Coronary artery (tissue), 2 donors: ENCODE measurements at regions not wholly inside any gene's neighbourhood (a gene's known extent, or its start where the extent isn't known, plus 50 kb on each side); places are given as distances from the start of the nearest gene placed in this dataset.

Experiments used
- DNase-seq: peaks from one replicate; pipeline ENCODE4 v3.0.0-alpha.2; 2017; ENCODE audit warnings: low spot score
- H3K27ac ChIP-seq, 2 donors: fragments of 200-600 bp; sonication (generic); one replicate each; pipeline ENCODE4 v1.5.1; 2016 to 2019
- H3K4me3 ChIP-seq: fragments of 200-600 bp; sonication (generic); 2 replicates; pipeline ENCODE4 v1.5.1; 2016; ENCODE audit warnings: mild to moderate bottlenecking, moderate library complexity
- CTCF ChIP-seq: fragments of 200-600 bp; sonication (generic); IDR thresholded peaks from one replicate; pipeline ENCODE4 v1.5.1; 2019; ENCODE audit warnings: antibody characterized with exemption

DNA sequence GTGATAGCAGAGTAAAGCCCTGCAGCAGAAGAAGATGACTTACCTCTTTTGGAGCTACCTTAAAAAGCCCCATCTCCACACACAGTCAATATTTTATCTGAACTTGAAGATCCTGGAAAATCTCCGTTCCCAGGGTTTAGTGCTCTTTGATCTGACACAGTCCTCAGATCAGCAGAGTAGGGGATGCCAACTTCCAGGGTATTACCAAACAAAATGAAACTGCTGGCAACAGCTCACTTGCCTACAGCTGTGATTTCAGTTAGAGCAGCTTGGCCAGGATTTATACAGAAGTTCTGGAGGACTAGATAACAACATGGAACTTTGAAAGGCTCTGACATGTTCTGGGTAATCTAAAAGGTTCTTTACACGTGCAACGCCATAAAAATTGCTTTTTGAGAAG, 1537.8 kb upstream of the ACO1 start:
- DNase-seq, result no peak
- Histone ChIP-seq H3K4me3 (no peak overlapping the region), H3K27ac (no peak overlapping the region)
- TF ChIP-seq CTCF, result no peak

GRCh38 chr9:30851600-30851999, 1532.8 kb upstream of the ACO1 start:
- no peak for DNase-seq
- no peak for TF ChIP-seq CTCF
- H3K4me3 ChIP-seq, result no peak overlapping the region
- H3K27ac ChIP-seq, result no peak overlapping the region

- no peak for TF ChIP-seq CTCF
- H3K27ac ChIP-seq, result no peak overlapping the region
- no peak overlapping the region for H3K4me3 ChIP-seq
- DNase-seq, result no peak
Measured at GRCh38 chr9:30900706-30901105, 1483.7 kb upstream of the ACO1 start.

- no peak for TF ChIP-seq CTCF
- Histone ChIP-seq H3K4me3 (no peak overlapping the region), H3K27ac (no peak overlapping the region)
- DNase-seq, result no peak
Measured at GRCh38 chr9:30913331-30913730, 1471.1 kb upstream of the ACO1 start.

DNA sequence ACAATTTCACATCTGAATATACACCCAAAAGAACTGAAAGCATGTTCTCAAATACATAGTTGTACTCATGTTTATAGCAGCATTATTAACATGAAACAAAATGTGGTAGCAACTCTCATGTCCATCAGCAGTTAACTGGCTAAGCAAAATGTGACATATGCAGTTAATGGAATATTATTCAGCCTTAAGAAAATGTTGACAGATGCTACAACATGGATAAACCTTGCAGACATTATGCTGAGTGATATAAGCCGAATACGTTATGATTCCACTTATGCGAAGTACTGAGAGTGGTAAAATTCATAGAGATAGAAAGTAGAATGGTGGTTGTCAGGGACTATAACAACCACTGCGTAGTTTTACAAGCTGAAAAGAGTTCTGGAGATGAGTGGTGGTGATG, 1469.0 kb upstream of the ACO1 start:
- no peak for TF ChIP-seq CTCF
- DNase-seq, result no peak
- no peak overlapping the region for H3K27ac ChIP-seq
- H3K4me3 ChIP-seq, result no peak overlapping the region

DNA sequence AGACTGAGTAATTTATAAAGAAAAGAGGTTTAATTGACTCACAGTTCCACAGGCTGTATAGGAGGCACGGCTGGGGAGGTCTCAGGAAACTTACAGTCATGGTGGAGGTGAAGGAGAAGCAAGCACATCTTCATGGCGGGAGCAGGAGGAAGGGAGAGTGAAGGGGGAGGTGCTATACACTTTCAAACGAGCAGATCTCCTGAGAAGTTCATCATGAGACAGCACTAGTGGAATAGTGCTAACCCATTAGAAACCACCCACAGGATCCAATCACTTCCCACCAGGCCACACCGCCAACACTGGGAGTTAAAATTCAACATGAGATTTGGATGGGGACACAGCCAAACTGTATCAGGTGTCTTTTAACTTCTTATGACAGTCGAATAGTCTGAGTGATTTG, 1459.3 kb upstream of the ACO1 start:
- no peak overlapping the region for H3K4me3 ChIP-seq
- H3K27ac ChIP-seq, result no peak overlapping the region
- DNase-seq, result no peak
- TF ChIP-seq CTCF, result no peak

- DNase-seq, result no peak
- TF ChIP-seq CTCF, result no peak
- Histone ChIP-seq H3K27ac (no peak overlapping the region), H3K4me3 (no peak overlapping the region)
Measured at GRCh38 chr9:30925635-30926034, 1458.8 kb upstream of the ACO1 start.
